Kidney epithelial cell (primary cell): ENCODE measurements at regions not wholly inside any gene's neighbourhood (a gene's known extent, or its start where the extent isn't known, plus 50 kb on each side); places are given as distances from the start of the nearest gene placed in this dataset.

Experiments used
- DNase-seq: peaks from one replicate; pipeline ENCODE4 v3.0.0-alpha.2; 2010; ENCODE audit warnings: low read depth
- H3K27me3 ChIP-seq: 2 replicates; pipeline ENCODE4 v1.6.0; 2011; ENCODE audit warnings: low read length; ENCODE audit not compliant: control insufficient read depth, insufficient read depth
- H3K36me3 ChIP-seq: 2 replicates; pipeline ENCODE4 v1.5.1; 2011; ENCODE audit warnings: low read length; ENCODE audit not compliant: control insufficient read depth, insufficient read depth
- H3K4me3 ChIP-seq: 2 replicates; pipeline ENCODE4 v1.5.1; 2011; ENCODE audit warnings: low read depth, mild to moderate bottlenecking, control low read depth, low read length
- CTCF ChIP-seq: IDR thresholded peaks from 2 replicates; pipeline ENCODE4 v1.5.1; 2011; ENCODE audit warnings: mild to moderate bottlenecking, moderate library complexity, low read length, control low read depth, inconsistent platforms; ENCODE audit not compliant: insufficient read depth, poor library complexity, severe bottlenecking

GRCh38 chr1:5548266-5548665, 444.0 kb downstream of the NPHP4 start:
- Histone ChIP-seq H3K36me3 (no peaks in the 10 kb centered on the region), H3K4me3 (no peak overlapping the region), H3K27me3 (no peaks in the 10 kb centered on the region)
- DNase-seq = no peak
- no peak for TF ChIP-seq CTCF

- no peak for TF ChIP-seq CTCF
- no peaks in the 10 kb centered on the region for H3K27me3 ChIP-seq
- no peak overlapping the region for H3K4me3 ChIP-seq
- DNase-seq = no peak
- H3K36me3 ChIP-seq = no peaks in the 10 kb centered on the region
Measured at GRCh38 chr1:5543235-5543634, 449.0 kb downstream of the NPHP4 start.

GRCh38 chr1:5532811-5533210, 459.4 kb downstream of the NPHP4 start:
- DNase-seq = no peak
- no peaks in the 10 kb centered on the region for H3K36me3 ChIP-seq

GRCh38 chr1:5526822-5527551, 465.2 kb downstream of the NPHP4 start:
- no peak for DNase-seq

More at GRCh38 chr1:5532811-5533210, 459.4 kb downstream of the NPHP4 start:
- TF ChIP-seq CTCF = no peak
- H3K27me3 ChIP-seq = no peaks in the 10 kb centered on the region
- no peak overlapping the region for H3K4me3 ChIP-seq

GRCh38 chr1:5526385-5526750, 465.9 kb downstream of the NPHP4 start:
- no peak for TF ChIP-seq CTCF
- Histone ChIP-seq H3K4me3 (no peak overlapping the region), H3K36me3 (no peaks in the 10 kb centered on the region), H3K27me3 (no peaks in the 10 kb centered on the region)
- no peak for DNase-seq

More at GRCh38 chr1:5526822-5527551, 465.2 kb downstream of the NPHP4 start:
- H3K27me3 ChIP-seq = no peaks in the 10 kb centered on the region
- H3K36me3 ChIP-seq = no peaks in the 10 kb centered on the region
- H3K4me3 ChIP-seq = no peak overlapping the region
- TF ChIP-seq CTCF = no peak
